OCI-LY7 (cell line): ENCODE measurements at regions not wholly inside any gene's neighbourhood (a gene's known extent, or its start where the extent isn't known, plus 50 kb on each side); places are given as distances from the start of the nearest gene placed in this dataset.

Experiments used
- BruUV-seq: library from RNA; stranded (reverse); fragments of 400-500 nt; replicated peaks from 2 replicates; lab custom pipeline; 2021; lab: Mats Ljungman, UMichigan
- CTCF ChIA-PET: fragments of 300-600 bp; sonication (Branson Sonifier 250); formaldehyde crosslinking; loops from one replicate; lab custom pipeline; 2022; ENCODE audit warnings: antibody characterized with exemption; ENCODE audit not compliant: unreplicated experiment; lab: Charles Lee
- POLR2A ChIA-PET: fragments of 300-600 bp; sonication (Branson Sonifier 250); formaldehyde crosslinking; loops from one replicate; lab custom pipeline; 2022; ENCODE audit warnings: antibody characterized with exemption; lab: Charles Lee
- DNase-seq: peaks from one replicate; pipeline ENCODE4 v3.0.0-alpha.2; 2015; ENCODE audit warnings: low spot score
- H2AFZ ChIP-seq: fragments of 200-600 bp; sonication (generic), shearing (Covaris generic); 2 replicates; pipeline ENCODE4 v1.6.1; 2014; ENCODE audit warnings: mild to moderate bottlenecking, antibody characterized with exemption, low read length, moderate library complexity
- H3K27ac ChIP-seq: fragments of 200-600 bp; sonication (generic); 2 replicates; pipeline ENCODE4 v1.5.1; 2014; ENCODE audit warnings: mixed run types, low read depth, mild to moderate bottlenecking, moderate library complexity, low read length, inconsistent platforms; ENCODE audit not compliant: poor library complexity, severe bottlenecking
- H3K36me3 ChIP-seq: fragments of 200-600 bp; sonication (generic); 2 replicates; pipeline ENCODE4 v1.6.1; 2014; ENCODE audit warnings: mild to moderate bottlenecking, antibody characterized with exemption, low read length, moderate library complexity, mixed read lengths; ENCODE audit not compliant: insufficient read depth
- H3K4me1 ChIP-seq: fragments of 200-600 bp; sonication (generic); 2 replicates; pipeline ENCODE4 v1.5.1; 2014; ENCODE audit warnings: mild to moderate bottlenecking, low read length; ENCODE audit not compliant: insufficient read depth, poor library complexity, severe bottlenecking
- H3K4me2 ChIP-seq: fragments of 200-600 bp; sonication (generic); 2 replicates; pipeline ENCODE4 v1.6.1; 2014; ENCODE audit warnings: mild to moderate bottlenecking, low read length
- H3K4me3 ChIP-seq: fragments of 200-600 bp; sonication (generic); 2 replicates; pipeline ENCODE4 v1.5.1; 2014; ENCODE audit warnings: mild to moderate bottlenecking, low read depth, low read length; ENCODE audit not compliant: poor library complexity, severe bottlenecking
- H3K79me2 ChIP-seq: fragments of 200-600 bp; sonication (generic); 2 replicates; pipeline ENCODE4 v1.6.1; 2016; ENCODE audit warnings: low read depth, mild to moderate bottlenecking, low read length, moderate library complexity, mixed read lengths; ENCODE audit not compliant: insufficient read depth
- H3K9me2 ChIP-seq: fragments of 200-600 bp; sonication (generic); 2 replicates; pipeline ENCODE4 v1.6.1; 2016; ENCODE audit warnings: mild to moderate bottlenecking, low read length, mixed read lengths; ENCODE audit not compliant: insufficient read depth
- H3K9me3 ChIP-seq: fragments of 200-600 bp; sonication (generic); 2 replicates; pipeline ENCODE4 v1.6.1; 2014; ENCODE audit warnings: mild to moderate bottlenecking, mixed run types, low read length, mixed read lengths
- H4K20me1 ChIP-seq: fragments of 200-600 bp; sonication (generic); 2 replicates; pipeline ENCODE4 v1.6.1; 2014; ENCODE audit warnings: mild to moderate bottlenecking, antibody characterized with exemption, low read length, moderate library complexity, mixed read lengths; ENCODE audit not compliant: insufficient read depth
- EZH2phosphoT487 ChIP-seq: fragments of 200-600 bp; sonication (generic); IDR thresholded peaks from 2 replicates; pipeline ENCODE4 v1.6.1; 2018; ENCODE audit warnings: low read depth, borderline replicate concordance, mild to moderate bottlenecking, mixed run types, antibody characterized with exemption, low read length, moderate library complexity, mixed read lengths
- intact Hi-C: fragments of 100-400 bp; cut with micrococcal nuclease; formaldehyde crosslinking; loops from one replicate; pipeline ENCODE4 v1.10.0; 2022; ENCODE audit not compliant: unreplicated experiment
- TF ChIP-seq, protein P1 (sequence below): fragments of 200-600 bp; sonication (generic); conservative IDR thresholded peaks from 2 replicates; pipeline ENCODE4 v1.5.1; 2014; ENCODE audit warnings: mild to moderate bottlenecking, antibody characterized with exemption, low read length, moderate library complexity, mixed read lengths

DNA sequence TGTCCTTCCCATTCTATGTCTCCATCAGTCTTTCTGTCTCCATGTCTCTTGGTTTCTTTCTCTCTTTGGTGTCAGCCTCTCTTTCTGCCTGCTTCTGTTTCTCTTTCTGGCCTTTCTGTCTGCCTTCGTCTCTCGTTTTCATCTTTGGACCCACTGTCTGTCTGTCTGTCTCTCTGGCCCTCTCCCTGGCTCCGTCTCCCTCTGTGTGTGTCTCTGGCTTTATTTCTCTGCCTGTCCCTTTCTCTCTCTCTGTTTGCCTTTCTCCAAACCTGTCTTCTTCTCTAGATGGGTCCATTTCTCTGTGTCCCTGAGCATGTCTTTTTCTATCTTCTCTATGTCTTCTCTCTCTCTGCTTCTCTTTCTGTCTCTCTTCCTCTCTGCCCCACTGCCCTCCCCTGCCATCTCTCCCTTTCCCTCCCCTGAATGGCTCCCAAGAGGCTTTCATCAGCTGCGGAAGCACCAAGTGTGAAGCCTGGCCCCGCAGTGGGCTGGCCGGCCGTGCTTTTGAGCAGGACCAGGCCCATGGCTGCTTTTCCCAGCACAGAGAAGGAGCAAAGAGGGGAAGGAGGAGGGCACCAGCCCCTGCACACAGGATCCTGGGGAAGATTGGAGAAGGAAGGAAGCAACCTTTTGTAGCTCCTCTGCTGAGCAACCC, 57.4 kb downstream of the PJA1 start:
- TF ChIP-seq EZH2phosphoT487: no peak
- TF ChIP-seq, protein P1, sequence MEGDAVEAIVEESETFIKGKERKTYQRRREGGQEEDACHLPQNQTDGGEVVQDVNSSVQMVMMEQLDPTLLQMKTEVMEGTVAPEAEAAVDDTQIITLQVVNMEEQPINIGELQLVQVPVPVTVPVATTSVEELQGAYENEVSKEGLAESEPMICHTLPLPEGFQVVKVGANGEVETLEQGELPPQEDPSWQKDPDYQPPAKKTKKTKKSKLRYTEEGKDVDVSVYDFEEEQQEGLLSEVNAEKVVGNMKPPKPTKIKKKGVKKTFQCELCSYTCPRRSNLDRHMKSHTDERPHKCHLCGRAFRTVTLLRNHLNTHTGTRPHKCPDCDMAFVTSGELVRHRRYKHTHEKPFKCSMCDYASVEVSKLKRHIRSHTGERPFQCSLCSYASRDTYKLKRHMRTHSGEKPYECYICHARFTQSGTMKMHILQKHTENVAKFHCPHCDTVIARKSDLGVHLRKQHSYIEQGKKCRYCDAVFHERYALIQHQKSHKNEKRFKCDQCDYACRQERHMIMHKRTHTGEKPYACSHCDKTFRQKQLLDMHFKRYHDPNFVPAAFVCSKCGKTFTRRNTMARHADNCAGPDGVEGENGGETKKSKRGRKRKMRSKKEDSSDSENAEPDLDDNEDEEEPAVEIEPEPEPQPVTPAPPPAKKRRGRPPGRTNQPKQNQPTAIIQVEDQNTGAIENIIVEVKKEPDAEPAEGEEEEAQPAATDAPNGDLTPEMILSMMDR: no peak
- CTCF ChIA-PET: no interaction called here
- no peak overlapping the region for H3K27ac ChIP-seq
- no peaks in the 10 kb centered on the region for H3K79me2 ChIP-seq
- no peak overlapping the region for H3K4me3 ChIP-seq
- BruUV-seq: no TSS peak
- no peaks in the 10 kb centered on the region for H3K4me1 ChIP-seq
- H4K20me1 ChIP-seq: no peaks in the 10 kb centered on the region
- DNase-seq: no peak
- no peaks in the 10 kb centered on the region for H3K9me2 ChIP-seq
- H3K36me3 ChIP-seq: no peaks in the 10 kb centered on the region
- H3K9me3 ChIP-seq: no peaks in the 10 kb centered on the region
- no peak overlapping the region for H2AFZ ChIP-seq
- POLR2A ChIA-PET: no interaction called here
- H3K4me2 ChIP-seq: no peak overlapping the region
- intact Hi-C loops: no loop called here

DNA sequence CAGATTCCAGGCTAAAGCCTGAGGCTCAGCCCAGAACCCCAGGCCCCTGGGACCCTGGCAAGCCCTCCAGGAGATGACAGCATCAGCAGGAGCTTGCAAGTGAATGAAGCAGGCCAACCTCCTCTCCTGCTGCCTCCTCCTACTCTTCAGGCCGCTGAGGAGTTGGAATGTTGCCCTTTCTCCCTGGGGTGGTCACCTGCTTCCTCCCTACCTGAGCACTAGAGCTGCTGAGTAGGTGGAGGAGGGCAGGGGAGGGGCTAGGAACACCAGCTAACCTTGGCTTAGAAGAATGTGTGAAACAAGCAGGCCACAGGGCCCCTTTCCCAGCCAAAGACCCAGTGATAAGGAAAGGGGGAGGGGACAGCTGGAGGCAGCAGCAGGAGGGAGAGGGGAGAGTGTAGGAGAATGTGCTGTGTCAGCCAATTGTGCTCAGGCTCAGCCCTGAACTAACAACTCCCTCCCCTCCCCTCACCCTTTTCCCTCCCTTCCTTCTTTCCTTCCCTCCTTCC, 58.0 kb downstream of the PJA1 start:
- Histone ChIP-seq H2AFZ (no peak overlapping the region), H3K9me2 (no peaks in the 10 kb centered on the region), H3K4me3 (no peak overlapping the region), H3K9me3 (no peaks in the 10 kb centered on the region), H3K4me2 (no peak overlapping the region), H4K20me1 (no peaks in the 10 kb centered on the region), H3K4me1 (no peaks in the 10 kb centered on the region), H3K27ac (no peak overlapping the region), H3K79me2 (no peaks in the 10 kb centered on the region), H3K36me3 (no peaks in the 10 kb centered on the region)
- intact Hi-C loops: no loop called here
- no peak for DNase-seq
- TF ChIP-seq EZH2phosphoT487: no peak
- TF ChIP-seq, protein P1: no peak
- CTCF ChIA-PET: no interaction called here
- no TSS peak for BruUV-seq
- POLR2A ChIA-PET: no interaction called here

DNA sequence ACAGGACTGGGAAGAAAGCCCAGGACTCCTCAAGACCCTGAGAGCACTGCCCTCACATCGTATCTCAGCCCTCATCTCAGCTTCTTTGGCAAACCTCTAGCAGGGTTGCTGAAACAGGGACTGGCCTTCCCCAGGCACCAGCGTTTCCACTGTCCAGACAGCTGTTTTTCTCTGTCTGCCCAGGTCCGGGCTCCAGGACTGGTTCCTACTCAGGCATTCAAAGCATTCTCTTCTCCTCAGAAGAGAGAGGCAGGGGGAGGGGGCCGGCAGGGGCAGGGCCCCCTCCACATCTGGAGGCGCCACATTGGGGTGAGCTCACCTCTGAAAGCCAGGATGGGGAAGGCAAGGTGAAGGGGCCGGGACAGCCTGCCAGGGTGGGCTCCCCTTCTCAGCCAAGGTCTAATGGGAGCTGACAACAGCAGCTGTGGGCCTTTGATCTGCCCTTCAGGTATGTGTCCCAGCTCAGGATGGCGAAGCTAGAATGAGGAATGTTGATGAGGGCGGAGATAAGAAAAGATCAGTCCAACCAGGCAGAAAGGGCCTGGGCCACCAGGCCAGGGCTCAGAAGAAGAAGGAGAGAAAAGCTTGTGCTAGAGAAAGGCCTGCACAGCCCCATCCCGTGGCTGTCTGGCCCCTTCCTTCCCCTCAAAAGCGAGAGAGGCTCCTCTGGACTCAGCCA, 60.4 kb downstream of the PJA1 start:
- ChIA-PET CTCF (no interaction called here), POLR2A (no interaction called here)
- no peaks in the 10 kb centered on the region for H3K9me3 ChIP-seq
- H3K4me3 ChIP-seq: no peak overlapping the region
- no peak overlapping the region for H3K4me2 ChIP-seq
- H3K9me2 ChIP-seq: no peaks in the 10 kb centered on the region
- no peak overlapping the region for H2AFZ ChIP-seq
- no peak for TF ChIP-seq EZH2phosphoT487
- TF ChIP-seq, protein P1: no peak
- intact Hi-C loops: no loop called here
- no peak overlapping the region for H3K27ac ChIP-seq
- H4K20me1 ChIP-seq: no peaks in the 10 kb centered on the region
- DNase-seq: no peak
- BruUV-seq: no TSS peak
- H3K79me2 ChIP-seq: no peaks in the 10 kb centered on the region
- H3K36me3 ChIP-seq: no peaks in the 10 kb centered on the region
- H3K4me1 ChIP-seq: no peaks in the 10 kb centered on the region
